Fibroblast of upper back skin (primary cell): ENCODE measurements at regions not wholly inside any gene's neighbourhood (a gene's known extent, or its start where the extent isn't known, plus 50 kb on each side); places are given as distances from the start of the nearest gene placed in this dataset.

Source experiments
- DNase-seq: peaks from one replicate; pipeline ENCODE4 v3.0.0-alpha.2; 2013

GRCh38 chr3:74124782-74125181 is 489.7 kb downstream of the CNTN3 start:
- DNase-seq, result no peak

DNA sequence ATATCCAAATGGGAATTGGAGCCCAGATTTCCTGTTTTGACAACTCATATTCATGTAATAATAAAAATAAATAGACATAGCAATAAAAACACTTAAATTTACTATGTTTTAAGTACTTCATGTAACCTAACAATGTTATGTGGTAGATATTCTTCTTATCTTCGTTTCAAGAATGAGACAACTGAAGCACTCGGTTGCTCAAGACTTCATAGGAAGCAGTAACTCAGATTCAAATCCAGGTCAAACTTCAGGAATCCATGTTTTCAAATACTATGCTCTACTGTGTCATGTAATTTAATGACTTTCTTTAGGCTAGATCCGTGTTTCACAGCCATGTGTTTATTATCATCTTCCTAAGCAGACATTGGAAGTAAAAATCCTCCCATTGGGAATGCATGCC is 492.2 kb downstream of the CNTN3 start:
- no peak for DNase-seq

GRCh38 chr3:74121761-74122160 is 492.7 kb downstream of the CNTN3 start:
- no peak for DNase-seq

DNA sequence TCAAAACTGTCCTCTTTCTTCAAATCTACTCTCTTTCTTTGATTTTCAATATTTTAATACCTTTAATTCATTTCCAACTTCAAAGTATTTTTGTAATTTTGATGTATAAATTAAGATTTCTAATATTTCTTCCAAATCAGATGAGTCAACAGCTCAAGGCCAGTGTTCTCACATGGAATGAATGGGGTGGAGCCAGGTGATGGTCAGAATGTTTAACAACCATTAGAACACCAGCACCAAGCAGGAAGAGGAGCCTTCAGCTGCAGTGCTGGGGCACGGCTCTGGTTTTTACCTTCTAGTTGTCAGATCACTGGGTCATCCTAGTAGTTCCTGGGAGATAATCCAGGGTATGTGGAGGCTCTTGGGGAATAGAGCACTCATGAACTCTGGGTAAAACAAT is 494.5 kb upstream of the PDZRN3 start:
- DNase-seq, result no peak

DNA sequence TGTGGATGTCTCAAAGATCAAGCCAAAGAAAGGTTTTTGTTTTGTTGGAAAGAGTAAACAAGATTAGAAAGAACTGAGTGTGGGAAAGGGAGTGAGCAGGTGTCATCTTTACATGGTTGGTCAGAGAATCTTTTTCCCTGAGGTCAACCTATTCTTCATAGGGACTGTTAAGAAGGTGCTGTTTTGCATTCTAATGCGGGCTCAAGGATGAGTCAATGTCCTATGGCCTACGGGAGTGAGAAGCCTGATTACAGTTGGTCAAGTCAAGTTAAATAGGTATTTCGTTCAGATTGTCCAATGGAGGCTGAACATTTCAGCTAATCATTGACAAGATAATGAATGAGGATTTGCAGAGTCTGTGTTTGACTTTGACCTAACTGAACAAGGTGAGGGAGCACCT is 491.2 kb upstream of the PDZRN3 start:
- DNase-seq, result no peak

GRCh38 chr3:74107451-74107850 is 482.7 kb upstream of the PDZRN3 start:
- DNase-seq, result no peak

- peak; percentile 23 for DNase-seq
These were observed 482.2 kb upstream of the PDZRN3 start for GRCh38 chr3:74106925-74107324.

- no peak for DNase-seq
These were observed 466.5 kb upstream of the PDZRN3 start for GRCh38 chr3:74091204-74091603.

DNA sequence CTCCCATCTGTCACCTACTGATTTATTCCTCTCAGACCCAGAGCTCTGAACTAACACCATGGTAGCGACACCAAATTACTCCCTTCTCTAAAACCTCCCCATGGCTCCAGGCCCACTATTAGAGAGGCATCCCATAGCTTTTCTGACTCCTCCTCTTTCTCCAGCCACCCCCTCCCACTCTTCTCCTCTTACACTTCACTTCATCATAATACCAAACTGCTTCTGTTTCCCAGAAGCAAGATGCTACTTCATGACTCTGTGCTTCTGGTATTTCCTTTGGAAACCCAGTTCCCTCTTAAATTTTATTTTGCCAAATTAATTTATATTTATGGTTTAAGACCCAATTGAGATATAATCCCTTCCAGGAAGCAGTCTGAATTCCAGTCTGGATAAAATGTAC is 465.1 kb upstream of the PDZRN3 start:
- DNase-seq, result peak; percentile 92

DNA sequence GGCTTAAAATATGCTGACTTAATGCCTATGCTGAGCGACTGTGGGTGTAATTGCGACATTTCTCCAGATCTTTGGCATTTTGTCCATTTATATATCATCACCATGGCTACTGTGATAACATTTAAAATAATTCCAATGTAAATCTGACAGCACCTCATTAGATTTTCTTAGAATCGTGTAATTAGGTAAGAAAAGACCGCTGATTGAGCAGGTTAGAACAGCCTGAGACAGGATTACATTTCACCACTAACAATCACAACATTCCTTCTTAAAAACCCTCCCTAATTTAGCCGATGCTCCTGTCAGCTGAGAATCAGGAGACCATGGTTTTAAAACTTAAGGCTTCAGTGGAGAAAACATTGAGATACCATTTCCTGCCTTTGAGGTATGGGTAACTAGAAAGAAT is 455.3 kb upstream of the PDZRN3 start:
- DNase-seq, result peak; percentile 32

DNA sequence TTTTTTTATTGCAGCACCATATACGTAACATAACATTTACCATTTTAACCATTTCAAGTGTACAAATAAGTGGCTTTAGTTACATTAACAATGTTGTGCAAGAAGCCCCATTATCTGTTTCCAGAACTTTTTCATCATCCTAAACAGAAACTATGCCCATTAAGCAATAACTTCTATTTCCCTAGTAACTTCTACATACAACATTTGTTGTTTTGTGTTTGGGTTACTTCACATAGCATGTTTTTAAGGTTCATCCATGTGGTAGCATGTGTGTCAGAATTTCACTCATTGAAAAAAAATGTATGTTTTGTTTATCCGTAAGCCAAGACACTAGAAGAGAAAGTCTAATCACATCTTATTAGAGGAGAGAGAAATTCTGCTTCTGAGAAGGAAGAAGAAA is 450.5 kb upstream of the PDZRN3 start:
- no peak for DNase-seq

GRCh38 chr3:74074700-74075099 is 450.0 kb upstream of the PDZRN3 start:
- no peak for DNase-seq

GRCh38 chr3:74067296-74067695 is 442.6 kb upstream of the PDZRN3 start:
- peak; percentile 60 for DNase-seq

DNA sequence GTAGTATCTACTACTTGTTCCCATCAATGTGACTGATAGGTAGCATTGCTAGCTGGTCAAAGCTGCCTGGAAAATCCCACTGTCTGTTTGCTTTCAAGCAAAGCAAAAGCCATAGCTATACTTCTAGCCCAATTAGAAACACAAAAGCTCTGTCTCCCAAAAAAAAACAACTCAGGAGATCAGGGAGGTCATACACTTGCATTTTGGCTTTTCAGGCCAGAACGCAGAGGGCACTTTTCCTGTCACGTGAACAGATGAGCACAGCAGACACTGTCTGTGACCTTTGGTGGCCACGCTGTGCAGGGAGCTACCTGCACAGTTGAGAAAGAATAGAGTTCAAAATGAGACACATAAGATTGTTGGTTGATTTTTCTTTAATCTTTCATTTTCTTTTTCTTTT is 441.7 kb upstream of the PDZRN3 start:
- DNase-seq, result no peak

DNA sequence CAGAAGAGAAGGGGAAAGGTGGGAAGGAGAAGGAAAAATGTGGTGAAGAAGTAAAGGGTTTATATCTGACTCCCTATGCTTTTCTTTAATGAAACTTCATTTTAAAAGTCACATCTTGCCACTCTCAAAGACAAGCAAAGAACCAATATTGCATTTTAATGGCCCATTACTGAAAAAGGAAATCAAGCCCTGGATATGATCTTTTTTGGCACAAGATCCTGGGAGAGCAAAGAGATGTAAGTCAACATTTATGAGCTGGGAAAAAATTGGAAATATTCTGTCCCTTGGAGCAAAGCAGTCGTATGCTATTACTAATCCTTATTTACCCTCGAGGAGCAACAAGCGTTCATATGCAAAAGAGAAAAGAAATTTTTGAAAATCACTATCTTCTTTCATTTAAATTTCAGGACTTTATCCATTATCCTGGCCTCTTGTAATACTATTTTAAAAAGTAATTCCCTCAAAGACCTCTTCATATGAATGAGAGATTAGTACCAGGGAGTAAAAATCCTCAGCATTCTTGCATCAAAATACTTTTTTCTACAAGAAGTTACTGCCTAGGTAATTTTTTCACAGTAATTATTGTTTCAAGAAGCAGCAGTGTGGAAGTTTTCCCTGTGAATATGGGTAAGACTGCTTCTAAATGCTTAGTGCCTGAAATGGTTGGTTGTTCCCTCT is 435.3 kb upstream of the PDZRN3 start:
- DNase-seq, result no peak

DNA sequence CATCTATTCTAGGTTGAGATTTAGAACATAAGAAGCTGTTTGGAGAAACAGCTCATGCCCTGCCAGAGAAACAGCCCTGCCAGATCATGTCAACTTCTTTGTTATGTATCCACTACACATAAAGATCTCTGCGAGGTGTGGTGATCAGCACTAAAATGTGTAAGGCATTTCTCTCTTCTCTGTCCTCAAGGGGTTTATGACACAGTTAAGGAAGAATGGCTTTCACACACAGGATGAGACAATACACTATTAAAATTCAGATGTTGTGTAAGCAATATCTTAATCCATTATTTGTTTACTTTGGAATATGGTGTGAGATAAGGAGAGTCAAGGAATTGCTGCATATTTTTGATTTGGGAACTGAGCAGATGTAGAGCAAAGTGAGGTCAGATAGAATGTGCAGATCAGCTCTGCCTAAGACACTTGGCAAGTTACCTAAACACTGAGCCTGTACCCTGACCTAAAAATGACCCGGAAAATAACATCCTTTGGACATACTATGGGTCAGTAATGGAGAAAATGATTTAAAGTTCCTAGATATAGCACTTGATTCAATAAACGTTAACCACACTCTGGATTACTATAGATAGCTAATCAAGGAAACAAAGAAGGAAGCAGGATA is 434.7 kb upstream of the PDZRN3 start:
- no peak for DNase-seq

DNA sequence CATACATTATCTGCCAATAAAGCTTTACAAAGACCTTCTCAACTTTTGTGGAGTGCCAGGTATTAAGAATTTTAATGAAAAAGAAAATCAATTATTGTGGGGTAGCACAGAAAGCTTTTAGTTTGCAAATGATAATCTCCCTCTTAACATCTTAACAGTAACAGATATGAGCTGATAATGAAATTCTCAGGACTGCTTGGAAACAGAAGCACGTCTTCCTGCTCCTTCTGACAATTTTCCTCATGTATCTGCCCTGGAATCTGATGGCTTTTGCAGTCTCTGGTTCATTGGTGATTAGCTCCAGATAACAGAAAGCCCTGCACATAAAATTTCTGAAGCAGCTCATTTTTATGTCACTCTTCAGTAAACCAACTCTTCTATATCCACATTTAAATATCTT is 432.4 kb upstream of the PDZRN3 start:
- DNase-seq, result no peak

DNA sequence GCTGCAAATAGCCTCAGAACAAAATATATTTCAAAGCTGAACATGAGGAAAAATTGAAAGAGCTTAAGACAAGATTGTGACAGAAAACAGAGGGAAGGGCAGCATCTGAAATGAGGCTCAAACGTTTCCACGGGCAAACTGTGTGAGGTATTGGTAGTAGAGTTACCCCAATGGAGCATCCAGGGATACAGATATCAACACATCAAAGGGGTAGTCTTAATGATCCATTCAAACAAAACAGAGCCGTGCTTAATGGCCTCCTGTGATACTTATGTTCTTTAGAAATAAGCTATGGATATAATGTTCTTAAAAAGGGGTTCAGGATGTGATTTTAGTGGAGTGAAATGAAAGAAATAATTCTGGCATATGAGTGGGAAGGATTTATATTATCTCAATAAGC is 430.3 kb upstream of the PDZRN3 start:
- no peak for DNase-seq

GRCh38 chr3:74054566-74054965 is 429.8 kb upstream of the PDZRN3 start:
- DNase-seq, result no peak

DNA sequence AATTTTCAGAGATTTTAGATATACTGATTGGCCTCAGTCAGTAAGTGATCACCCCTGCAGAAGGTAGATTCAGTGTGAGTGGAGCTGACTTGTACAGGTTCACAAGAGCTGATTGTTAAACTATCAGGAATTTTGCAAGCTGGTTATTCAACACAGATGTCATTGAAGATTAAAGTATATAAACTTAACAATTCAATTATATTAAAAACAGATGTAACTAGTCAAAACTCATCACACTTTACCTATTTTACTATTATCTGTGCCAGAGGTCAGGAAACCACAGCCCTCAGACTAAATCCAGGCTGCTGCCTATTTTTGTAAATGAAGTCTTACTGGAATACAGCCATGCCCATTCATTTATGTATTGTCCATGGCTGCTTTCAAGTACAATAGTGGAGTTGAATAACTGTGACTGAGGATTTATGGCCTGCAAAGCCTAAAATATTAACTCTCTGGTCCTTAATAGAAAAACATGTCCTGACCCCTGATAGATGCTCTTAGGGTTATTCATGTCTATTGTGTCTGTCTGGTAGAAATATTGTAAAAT is 429.3 kb upstream of the PDZRN3 start:
- no peak for DNase-seq

DNA sequence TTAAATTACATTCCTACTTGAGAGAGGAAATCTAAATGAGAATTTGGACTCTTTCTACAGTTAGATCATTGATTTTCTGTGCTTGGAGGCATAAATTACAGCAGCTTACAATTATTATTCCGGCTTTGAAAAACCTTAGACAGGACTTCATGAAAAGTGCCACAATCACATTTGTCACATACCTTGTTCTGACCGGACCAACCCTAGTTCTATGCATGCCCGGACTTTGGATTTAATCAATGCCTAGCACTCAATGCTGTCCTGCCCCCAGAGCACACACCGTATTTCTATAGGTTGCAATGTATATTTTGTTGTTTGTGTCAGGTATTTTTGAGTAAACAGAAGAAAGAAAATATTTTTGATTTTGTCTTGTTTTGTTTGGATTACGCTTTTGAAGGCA is 424.7 kb upstream of the PDZRN3 start:
- no peak for DNase-seq

GRCh38 chr3:74048699-74049098 is 424.0 kb upstream of the PDZRN3 start:
- no peak for DNase-seq

GRCh38 chr3:74045000-74045399 is 420.3 kb upstream of the PDZRN3 start:
- DNase-seq, result no peak

DNA sequence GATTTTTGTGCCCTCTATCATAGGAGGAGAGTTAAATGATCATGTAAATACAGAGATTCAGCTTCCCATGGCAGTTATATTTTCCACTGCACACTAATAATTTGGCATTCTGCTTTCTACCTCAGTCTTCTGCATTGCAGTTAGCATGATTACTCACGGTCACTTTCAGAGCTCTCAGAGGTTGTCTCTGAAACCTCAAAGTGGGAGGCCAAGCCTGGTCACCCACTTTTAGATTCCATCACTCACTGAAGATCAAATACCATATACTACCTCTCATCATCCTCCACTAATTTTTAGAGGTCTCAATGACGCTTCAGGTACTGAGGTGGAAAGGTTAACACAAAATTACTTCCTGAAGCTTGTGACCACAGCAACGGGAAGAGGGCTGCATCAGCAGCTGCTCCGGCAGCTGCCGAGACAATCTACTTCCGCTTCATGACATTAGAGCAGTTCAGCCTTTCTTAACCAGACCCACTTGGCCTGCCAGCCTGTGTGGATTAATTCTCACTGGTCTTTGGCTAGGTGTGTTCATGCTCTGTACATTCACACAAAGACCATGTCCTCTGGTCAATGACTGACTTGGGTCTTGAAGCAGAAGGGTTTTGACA is 416.4 kb upstream of the PDZRN3 start:
- DNase-seq, result no peak
